Germinal center (tissue), 1 donor: ENCODE measurements at regions not wholly inside any gene's neighbourhood (a gene's known extent, or its start where the extent isn't known, plus 50 kb on each side); places are given as distances from the start of the nearest gene placed in this dataset.
"Not testable (repeated sequence)": the region's sequence is repeated elsewhere in the genome, so short reads cannot be mapped to it uniquely, and the experiment has no call there.

ENCODE experiments used
- DNase-seq: peaks from one replicate; pipeline ENCODE4 v3.0.0; 2012; ENCODE audit warnings: mixed read lengths, low spot score

- DNase-seq: no peak
These were observed 175.2 kb downstream of the TMEM200C start for GRCh38 chr18:5720132-5720531.

- no peak for DNase-seq
These were observed 173.5 kb upstream of the EPB41L3 start for GRCh38 chr18:5717256-5717655.

GRCh38 chr18:5710676-5711075 is 166.9 kb upstream of the EPB41L3 start:
- DNase-seq: no peak

- no peak for DNase-seq
These were observed 166.4 kb upstream of the EPB41L3 start for GRCh38 chr18:5710235-5710634.

- DNase-seq: no peak
These were observed 165.8 kb upstream of the EPB41L3 start for GRCh38 chr18:5709476-5710095.

GRCh38 chr18:5707586-5707985 is 163.8 kb upstream of the EPB41L3 start:
- DNase-seq: no peak

- no peak for DNase-seq
These were observed 161.6 kb upstream of the EPB41L3 start for GRCh38 chr18:5705393-5705792.

GRCh38 chr18:5704847-5705246 is 161.1 kb upstream of the EPB41L3 start:
- no peak for DNase-seq

GRCh38 chr18:5702016-5702415 is 158.2 kb upstream of the EPB41L3 start:
- not testable (repeated sequence) for DNase-seq

GRCh38 chr18:5693699-5694294 is 150.0 kb upstream of the EPB41L3 start:
- DNase-seq: no peak

- DNase-seq: no peak
These were observed 135.1 kb upstream of the EPB41L3 start for GRCh38 chr18:5678779-5679406.

GRCh38 chr18:5678278-5678677 is 134.5 kb upstream of the EPB41L3 start:
- DNase-seq: no peak

GRCh38 chr18:5673616-5674015 is 129.8 kb upstream of the EPB41L3 start:
- no peak for DNase-seq

GRCh38 chr18:5669585-5669984 is 125.8 kb upstream of the EPB41L3 start:
- no peak for DNase-seq

- DNase-seq: no peak
These were observed 124.4 kb upstream of the EPB41L3 start for GRCh38 chr18:5668087-5668715.

- no peak for DNase-seq
These were observed 123.6 kb upstream of the EPB41L3 start for GRCh38 chr18:5667356-5667755.

- DNase-seq: no peak
These were observed 118.8 kb upstream of the EPB41L3 start for GRCh38 chr18:5662586-5663090.

- no peak for DNase-seq
These were observed 117.4 kb upstream of the EPB41L3 start for GRCh38 chr18:5661179-5661578.

GRCh38 chr18:5653802-5654201 is 110.0 kb upstream of the EPB41L3 start:
- DNase-seq: no peak

- DNase-seq: no peak
These were observed 107.9 kb upstream of the EPB41L3 start for GRCh38 chr18:5651736-5652135.

GRCh38 chr18:5649439-5649838 is 105.6 kb upstream of the EPB41L3 start:
- no peak for DNase-seq

GRCh38 chr18:5646739-5647138 is 102.9 kb upstream of the EPB41L3 start:
- no peak for DNase-seq

- DNase-seq: no peak
These were observed 99.5 kb upstream of the EPB41L3 start for GRCh38 chr18:5643288-5643687.
